GM19035 (cell line): ENCODE measurements at regions not wholly inside any gene's neighbourhood (a gene's known extent, or its start where the extent isn't known, plus 50 kb on each side); places are given as distances from the start of the nearest gene placed in this dataset.

Experiments used
- ATAC-seq: cut with Tn5 transposase; IDR thresholded peaks from one replicate; pipeline ENCODE4 v1.9.1; 2021; ENCODE audit not compliant: unreplicated experiment

DNA sequence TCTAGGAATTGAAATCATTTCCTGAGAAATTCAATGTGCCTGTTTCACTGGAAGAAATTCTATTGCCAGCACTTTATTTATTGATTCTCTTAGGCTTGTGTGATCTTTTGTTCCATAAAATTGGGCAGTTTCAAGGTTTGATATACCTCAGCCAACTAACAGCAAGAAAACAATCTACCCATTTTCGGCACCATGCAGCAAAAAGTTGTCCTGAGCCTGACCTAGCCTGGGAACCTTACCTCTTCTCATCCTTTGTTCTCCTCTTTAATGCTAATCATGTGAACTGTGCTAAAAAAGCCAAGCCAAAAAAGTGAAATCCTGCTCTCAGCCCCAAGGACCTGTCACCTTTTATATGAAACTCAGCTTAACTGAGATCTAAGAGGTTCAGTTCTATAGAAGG, 477.3 kb downstream of the SUCLA2 start:
- ATAC-seq, result no peak

DNA sequence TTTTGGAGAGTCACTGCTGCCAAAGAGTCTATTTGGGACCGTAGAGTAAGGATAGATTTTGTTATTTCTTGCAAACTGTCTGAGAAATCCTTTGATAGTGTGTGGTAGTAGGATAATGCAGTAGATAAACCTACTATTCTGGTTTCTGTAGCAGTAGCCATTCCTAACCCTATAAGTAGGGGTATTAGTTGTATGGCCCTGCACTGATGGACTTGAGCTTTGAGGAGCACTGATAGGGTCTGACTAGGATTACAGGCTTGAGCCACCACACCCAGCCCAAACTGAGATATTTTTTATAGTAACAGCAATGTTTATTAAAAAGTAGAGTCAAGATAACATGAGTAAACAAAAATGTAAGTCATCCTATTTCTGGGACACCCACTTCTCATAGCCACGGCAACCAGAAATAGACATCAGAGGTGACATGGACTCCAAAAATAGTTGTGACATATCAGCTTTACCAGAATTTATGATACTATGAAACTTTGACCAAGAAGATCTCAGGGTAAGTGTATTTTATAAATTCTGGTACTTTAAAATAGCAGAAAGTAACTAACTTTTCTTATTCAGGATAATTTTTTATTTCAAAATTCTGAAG, 479.1 kb downstream of the SUCLA2 start:
- no peak for ATAC-seq

DNA sequence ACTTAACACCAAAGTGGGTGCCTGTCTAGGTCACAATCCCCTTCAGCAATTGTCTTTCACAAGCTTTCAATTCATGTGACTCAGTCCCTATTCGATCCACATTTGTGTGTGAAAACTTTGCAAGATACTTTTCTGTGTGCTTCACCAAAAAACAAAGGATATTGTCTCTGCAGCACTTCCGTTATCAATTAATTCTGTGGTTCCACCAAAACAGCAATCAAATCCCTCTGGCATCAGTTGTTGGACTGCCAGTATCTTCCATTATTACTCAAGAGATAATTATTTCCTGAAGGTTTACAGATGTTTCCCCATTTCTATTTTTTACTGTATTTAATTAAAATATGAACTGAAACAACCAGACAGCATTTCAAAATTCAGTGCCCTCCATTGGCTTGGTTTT, 481.4 kb downstream of the SUCLA2 start:
- ATAC-seq, result no peak

DNA sequence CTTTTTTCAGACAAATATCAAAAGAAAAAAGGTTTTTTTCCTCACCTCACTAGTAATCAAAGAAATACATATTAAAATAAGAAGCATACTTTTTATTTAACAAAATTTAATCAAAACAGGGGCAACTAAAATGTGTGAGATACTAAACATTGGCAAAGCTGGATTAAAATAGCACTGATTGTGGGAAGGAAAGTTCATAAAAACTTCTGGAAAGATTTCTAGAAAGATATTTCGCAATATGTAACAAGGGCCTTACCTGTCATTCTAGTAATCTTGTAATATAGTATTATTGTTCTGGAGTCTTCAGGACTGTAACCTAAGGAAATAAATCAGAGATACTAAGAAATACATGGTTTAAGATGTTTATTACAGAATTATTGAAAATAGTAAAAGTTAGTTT, 482.5 kb downstream of the SUCLA2 start:
- ATAC-seq, result no peak

DNA sequence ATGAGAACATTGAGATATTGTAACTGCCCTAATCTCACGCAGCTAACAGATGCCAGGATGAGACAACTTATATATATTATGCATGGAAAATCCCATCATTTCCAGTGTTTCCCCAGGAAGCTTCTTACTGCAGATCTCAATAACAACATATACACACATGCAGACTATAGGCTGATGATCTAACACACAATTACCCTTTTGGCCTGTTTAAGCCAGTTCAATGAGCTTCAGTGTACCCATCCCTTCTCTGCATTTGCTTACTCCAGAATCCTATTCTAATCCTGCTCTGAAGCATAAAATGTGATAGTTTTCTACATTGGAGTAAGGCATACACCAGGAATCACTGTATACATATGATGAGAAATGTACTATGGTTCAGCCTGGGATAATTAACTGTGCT, 489.4 kb downstream of the SUCLA2 start:
- no peak for ATAC-seq

DNA sequence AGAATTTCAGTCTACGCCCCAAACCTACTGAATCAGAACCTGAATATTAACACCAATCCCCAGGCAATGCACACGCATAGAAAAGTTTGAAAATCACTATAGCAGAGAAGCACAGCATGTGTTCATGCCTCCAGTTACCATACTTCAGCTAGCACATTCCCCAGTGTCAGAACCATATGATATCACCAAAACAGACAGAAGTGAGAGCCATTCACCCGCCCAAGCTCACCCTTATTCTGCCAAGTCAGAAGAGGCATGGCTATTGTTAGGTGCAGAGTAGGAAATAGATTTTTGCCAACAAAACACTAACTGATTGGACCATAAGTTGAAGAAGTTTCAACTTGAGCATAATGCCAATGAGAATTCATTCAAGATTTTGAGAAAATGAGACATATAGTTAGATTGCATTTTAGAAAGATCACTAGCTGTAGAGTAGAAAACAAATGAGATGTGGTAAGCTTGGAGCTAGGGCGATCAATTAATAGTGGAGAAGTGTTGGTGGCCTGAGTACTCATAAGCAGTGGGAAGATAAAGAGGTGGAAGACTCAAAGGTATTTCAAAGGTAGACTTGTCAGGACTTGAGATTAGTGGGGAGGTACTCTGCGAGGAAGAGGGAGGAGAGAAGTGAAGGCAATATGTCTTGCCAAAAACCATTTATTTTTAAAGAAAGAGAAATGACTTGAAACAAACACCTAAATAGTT, 492.4 kb downstream of the SUCLA2 start:
- no peak for ATAC-seq

DNA sequence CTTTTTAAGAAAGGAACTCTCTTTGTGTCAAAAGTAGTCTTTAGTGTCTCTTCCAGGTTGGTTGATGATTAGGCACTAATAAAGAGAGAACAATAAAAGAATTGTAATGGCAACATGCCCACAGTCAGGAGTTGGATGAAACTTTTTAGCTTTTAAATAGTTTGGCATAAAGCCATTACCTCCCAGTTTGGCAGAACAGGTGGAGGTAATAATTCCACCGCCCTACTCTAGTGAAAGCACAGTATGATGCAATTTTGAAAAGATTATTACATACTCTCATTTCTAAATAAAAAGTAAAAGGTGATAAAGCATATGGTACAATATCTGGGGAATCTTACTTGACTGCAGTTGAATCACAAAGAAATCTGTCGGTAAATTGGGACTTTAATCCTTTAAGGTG, 497.6 kb downstream of the SUCLA2 start:
- no peak for ATAC-seq

DNA sequence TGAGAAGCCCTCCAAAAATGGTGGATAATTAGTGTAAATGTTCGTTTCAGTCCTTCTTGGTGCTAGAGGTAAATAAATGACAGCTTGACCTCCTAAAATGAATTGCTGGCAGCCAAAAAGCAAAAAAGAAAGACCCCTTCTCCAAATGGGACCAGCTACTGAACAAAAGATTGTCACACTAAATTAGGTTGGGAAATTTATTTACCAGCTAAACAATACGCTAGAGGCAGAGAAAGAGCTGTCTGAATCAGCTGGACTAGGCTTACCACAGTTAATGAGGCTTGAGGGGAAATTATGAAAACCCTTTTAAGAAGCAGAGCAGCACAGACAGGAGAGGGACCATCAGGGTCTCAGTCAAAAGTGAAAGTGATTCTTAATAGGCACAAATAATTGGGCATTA, 498.9 kb downstream of the SUCLA2 start:
- no peak for ATAC-seq

DNA sequence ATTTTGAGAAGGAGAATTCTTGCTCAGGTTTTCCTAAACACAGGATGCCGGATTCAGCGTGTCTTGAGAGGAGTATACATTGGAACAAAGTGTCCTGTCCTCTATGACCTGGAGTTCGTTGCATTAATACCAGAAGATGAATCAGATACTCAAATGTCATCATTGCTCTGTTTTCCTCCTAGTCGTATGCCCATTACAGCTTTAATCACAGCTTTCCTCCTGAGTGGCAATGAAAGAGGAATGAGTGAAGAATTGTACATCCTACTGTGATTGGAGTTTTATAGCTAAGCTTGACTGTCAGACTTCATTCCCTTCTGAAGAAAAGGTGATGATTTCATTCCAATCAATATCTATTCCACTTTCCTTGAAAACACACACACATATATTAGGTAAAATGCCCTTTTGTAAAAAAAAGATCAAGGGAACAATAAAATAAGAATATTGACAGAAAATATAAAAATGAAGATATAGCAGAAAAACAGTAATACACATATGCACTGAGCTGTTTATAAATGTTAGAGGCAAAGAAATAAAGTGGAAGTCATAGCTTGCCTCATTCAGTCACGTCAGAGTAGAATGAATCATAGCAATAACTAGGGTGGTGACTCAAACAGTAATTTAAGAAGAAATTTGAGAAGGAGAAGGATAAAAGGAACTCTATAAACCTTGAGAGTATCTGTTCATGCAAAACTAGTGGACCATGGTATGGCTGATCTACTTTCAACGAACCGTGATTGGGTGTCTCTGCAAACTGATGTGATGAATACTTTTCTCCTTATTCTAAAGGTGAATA, 501.5 kb downstream of the SUCLA2 start:
- no peak for ATAC-seq

DNA sequence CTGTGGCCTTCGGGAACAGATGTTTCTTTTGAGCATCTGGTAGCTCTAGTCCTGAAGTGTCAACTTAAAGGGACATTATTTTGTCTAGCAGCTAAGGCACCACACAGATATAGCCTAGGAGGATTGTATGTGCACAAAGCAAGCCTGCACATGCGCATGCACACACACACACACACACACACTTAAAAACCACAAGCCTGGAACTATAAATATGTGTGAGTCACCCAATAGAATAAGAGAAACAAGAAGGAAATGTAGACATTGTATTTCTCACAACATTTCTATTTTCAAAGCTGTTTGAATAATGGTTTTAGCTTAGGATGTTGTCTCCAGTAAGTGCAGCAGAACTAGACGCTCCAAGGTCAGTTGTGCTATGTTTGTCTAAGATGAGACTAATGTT, 516.5 kb downstream of the SUCLA2 start:
- ATAC-seq, result no peak

DNA sequence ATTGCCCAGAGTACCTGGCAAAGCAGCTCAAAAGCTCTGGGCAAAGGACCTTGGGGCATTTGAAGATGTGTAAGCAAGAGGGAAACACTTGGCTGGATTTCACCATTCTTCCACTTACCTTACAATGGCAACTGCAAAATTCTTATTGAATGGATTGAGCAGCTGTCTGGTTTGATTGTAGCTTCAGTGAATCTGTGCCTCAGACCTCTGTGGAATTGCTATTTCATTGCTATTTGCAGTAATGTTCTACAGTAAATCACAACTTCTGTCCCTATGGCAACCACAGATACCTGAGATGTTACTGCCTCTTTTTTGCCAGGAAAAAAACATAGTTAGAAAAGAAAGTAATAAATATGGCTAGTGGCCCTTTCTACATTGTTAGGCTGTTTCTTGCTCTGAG, 519.5 kb downstream of the SUCLA2 start:
- no peak for ATAC-seq

DNA sequence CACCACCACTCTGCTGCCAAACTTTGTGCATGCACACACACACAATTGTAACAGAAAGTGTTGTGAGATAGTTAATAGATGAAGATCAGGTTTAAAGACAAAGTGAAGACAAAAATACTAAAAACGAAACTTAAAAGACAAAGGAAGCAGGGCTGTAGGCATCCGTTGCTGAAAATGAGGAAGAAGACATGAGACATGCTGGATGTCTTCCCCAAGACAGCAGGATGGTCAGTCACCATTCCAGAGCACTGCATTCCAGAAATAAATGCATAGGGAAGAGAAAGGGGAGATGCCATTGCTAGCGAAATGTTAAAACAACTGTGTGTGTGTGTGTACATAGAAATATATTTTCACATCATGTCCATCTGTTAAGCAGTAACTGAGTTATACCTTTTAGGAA, 520.1 kb downstream of the SUCLA2 start:
- ATAC-seq, result no peak

DNA sequence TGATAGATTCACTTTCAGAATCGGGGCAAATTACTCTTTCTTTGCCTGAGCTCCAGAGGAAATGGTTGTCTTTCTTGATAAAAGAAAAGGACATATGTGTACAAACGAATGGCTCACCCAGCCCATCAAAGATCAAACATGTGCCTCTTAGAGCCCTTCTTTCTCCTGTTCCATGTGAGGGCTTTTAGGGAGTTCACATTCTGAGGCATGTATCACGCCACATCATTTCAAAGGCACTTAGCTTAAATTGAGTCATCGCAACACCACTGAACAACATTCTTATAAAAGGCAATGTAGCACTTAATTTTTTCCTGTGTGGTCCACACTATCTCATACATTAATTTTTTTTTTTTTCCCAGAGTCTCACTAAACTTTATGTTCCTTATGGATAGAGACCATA, 521.0 kb downstream of the SUCLA2 start:
- ATAC-seq, result no peak

DNA sequence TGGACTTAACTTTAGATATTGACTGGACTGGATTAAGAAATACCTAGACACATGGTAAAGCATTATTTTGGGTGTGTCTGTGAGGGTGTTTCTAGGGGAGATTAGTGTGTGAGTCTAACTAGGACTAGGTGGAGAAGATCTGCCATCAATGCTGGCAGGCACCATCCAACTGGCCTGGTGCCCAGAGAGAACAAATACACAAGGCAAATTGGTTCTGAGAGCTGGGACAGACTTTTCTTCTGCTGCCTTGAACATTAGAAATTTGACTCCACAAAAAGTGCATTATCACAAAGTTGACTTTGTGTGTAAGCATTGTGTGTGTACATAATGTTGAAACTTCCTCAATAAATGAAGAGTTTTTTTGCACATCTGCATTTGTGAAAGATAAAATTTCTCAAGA, 522.1 kb downstream of the SUCLA2 start:
- no peak for ATAC-seq

DNA sequence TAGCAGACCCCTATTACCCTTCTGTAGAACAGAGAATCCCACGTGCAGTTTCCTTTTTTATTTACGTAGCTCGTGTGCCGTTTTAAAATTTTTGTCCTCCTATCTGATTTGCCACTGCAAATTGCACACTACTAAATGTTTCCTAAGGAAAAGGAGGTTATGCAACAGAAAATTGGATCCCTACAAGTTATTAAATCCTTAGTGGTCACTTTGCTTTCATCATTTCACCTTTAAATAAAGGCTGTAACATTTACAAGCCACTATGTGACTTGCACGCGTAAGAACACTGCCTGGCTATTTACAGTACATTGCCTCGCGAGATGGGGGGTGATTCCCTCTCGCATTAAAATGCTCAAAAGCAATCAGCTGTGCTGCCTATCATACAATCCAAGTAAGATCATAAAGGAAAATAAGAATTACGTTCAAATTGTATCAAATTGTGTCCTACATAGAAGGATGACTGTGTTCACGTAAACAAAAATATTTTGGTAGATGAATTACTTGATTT, 525.6 kb downstream of the SUCLA2 start:
- ATAC-seq, result no peak

DNA sequence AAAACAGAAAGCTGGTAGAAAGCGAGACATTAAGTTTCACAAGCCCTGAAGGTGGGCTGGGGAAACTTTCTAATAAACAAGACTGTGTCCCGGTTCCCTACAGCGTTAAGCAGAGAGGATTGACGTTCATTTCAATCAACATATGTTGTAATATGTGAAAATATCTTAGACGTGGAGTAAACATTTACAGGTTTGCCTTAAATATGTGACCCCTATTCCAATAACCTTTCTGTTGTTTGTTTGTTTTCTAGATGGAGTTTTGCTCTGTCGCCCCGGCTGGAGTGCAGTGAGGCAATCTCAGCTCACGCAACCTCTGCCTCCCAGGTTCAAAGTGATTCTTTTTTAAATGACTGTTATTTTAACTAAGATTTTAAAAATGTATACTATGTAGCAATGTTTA, 526.2 kb downstream of the SUCLA2 start:
- no peak for ATAC-seq

DNA sequence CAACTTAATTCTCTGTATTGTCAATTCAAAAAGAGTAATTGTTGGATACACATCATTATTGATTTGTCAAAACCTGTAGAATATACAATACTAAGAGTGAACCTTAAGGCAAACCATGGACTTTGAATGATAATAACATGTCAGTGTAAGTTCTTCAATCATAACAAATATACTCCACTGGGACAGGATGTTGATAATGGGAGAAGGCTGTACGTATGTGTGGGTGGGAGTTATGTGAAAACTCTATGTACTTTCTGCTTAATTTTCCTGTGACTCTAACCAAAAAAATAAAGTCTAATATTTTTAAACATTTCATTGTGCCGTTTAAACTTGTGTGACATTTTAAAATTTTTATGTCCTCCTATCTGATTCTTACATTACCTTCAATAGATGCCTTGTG, 526.7 kb downstream of the SUCLA2 start:
- ATAC-seq, result no peak

DNA sequence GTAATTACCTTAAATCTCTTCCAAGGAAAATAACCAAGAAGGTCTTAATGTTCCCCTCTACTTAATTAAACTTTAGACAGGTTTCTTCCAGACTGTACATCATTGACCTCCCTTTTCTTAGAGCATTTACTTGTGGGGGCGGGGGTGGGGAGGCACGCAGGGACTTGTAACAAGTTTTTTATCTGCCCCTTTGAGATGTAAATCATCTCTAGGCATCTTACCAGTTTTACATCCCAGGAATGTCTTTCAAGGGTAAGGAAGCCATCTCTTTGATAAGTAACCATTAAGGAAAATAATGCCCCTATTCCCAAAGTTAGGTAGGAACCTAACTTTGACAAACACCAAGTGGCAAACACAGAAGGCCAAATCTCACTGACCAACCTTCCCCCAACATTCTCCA, 528.6 kb downstream of the SUCLA2 start:
- ATAC-seq, result no peak

DNA sequence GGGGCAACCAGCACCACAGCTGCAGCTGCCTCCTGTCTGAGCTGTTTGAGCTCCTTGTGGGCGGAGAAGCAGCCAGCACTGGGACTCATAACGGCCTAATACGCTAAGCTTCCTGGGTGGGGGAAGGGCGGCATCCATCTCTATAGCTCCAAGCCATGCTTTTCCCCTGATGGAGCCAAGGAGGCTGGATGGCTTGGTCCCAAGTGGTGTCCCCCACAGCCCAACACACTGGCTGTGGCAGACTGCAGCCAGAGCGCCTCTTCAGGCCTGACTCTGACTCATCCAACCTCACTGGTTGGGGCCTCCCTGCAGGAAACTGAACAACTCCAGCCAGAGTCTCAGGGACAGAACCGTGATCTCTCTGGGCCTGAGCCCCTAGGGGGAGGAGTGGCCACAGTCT, 537.3 kb downstream of the SUCLA2 start:
- no peak for ATAC-seq

DNA sequence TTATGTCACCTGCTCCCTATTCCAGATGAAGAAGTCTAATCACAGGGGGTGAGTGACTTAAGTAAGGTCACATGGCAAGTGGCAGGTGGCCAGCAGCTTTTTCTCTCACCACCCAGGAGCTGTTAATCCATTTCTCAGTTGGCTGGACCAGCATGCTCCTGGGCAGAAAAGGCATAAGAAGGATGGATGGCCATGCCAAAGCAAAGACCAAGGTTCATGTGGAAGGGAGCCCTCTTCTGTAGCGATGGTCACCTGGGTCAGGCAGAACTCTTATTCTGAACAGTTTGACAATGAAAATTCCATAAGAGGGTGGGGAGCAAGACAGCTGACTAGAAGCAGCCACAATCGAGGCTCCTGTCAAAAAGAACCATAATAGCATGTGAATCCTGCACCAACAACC, 538.1 kb downstream of the SUCLA2 start:
- no peak for ATAC-seq

DNA sequence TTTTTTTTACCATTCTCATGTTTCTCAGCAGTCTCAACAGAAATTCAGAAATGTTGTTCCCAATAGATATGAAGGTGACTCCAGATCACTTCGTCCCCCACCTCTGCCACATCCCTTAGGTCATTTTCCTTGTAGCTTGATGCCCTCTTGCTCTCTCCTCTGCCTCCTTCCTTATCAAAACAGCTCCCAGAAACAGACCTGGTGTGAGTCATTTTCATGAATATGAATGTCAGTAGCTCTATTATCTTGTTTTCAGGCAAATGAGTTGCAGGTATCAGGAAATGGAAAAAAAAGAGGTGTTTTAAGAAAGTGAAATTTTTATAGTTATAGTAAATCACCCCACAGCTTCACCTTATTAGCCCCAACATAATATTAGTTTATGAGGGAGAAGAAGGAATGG, 539.3 kb downstream of the SUCLA2 start:
- no peak for ATAC-seq

DNA sequence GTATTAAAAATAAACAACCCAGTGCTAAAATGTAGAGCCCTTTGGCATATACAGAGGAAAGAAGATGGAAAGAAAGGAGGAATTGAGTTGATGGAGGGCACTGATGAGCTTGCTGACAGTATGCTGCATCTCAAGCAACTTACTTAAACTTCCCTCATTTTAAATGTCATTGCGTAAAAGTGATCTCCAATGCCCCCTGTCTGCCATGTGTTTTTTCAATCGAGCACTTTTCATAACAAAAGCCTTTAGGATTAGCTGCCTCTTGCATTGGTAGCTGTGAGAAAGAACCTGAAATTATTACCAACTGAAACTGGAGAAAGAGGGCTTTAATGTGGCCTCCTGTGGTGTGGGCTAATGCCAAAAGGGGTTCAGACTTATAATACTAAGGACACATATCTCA, 541.6 kb downstream of the SUCLA2 start:
- no peak for ATAC-seq
